ENCODE measurements at regions not wholly inside any gene's neighbourhood (a gene's known extent, or its start where the extent isn't known, plus 50 kb on each side); places are given as distances from the start of the nearest gene placed in this dataset.

DNA sequence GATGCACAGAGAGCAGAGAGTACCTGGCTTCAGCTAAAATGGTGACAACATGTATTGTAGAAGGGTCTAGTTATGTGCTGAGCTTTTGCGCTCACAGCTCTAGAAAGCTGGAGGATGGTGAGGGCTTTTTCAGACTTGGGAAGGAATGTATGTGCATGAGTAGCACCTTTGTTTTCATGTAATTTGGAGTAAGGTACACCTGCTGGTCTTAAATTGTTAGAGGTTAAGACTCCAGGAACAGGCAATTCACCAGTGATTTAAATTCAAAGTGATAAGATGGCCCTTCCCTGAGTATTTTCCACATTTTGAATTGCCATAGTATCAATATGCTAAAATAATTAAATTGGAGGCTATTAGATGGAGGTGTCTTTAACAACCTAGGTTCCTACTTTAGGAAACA lies 436.4 kb upstream of the GOLIM4 start:
- CTCF ChIA-PET: no interaction called here
- H3K36me3 Mint-ChIP-seq (ENCODE audit: low read depth): no peaks in the 10 kb centered on the region
- intact Hi-C loops (cut with micrococcal nuclease): no loop called here

DNA sequence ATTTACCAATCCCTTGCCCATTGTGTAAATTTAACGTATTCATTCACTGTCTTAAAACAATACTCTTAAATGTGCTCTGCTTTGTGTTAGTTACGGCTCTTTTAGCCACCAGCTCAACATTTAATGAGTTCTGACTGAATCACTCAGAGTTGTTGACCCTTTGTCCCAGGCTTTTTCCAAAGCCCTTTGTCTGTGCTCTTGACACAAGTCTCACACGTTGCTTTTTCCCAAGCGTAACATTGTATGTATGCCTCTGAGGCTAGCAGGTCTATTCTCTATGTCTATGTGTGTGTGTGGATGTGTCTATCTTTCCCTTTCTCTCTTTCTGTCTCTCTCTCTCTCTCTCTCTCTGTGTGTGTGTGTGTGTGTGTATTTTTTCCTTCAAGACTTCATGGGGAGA lies 435.4 kb upstream of the GOLIM4 start:
- Mint-ChIP-seq H3K4me3 (no peak overlapping the region), H3K27ac (no peak overlapping the region), H3K4me1 (ENCODE audit: low read depth) (no peaks in the 10 kb centered on the region), H3K27me3 (ENCODE audit: low read depth) (no peaks in the 10 kb centered on the region), H3K9me3 (peaks cover 4% of the 10 kb centered on the region), H3K36me3 (ENCODE audit: low read depth) (no peaks in the 10 kb centered on the region)
- intact Hi-C loops (cut with micrococcal nuclease): no loop called here
- CTCF ChIA-PET: no interaction called here
- DNase-seq: no peak

More for the DNA sequence above, 436.4 kb upstream of the GOLIM4 start:
- no peaks in the 10 kb centered on the region for H3K27me3 Mint-ChIP-seq (ENCODE audit: low read depth)
- no peaks in the 10 kb centered on the region for H3K4me1 Mint-ChIP-seq (ENCODE audit: low read depth)
- H3K4me3 Mint-ChIP-seq: no peak overlapping the region
- no peak overlapping the region for H3K27ac Mint-ChIP-seq
- DNase-seq: no peak
- H3K9me3 Mint-ChIP-seq: peaks cover 4% of the 10 kb centered on the region

DNA sequence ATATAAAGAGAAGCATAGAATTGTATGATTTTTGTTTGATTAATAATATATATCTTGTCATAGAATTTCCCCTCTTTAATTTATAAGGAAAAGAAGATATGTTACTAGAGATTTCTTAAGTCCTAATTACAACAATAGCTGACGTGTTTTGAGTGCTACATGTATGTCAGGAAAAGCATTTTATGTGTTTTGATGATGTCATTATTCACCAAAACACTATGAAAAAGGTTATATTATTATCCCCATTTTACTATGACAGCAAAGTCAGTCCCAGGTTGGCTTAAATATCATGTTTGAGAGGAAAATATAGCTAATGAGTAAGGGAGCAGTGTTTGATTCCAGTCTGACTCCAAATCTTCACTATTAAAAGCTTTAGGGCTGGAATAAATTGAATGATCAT lies 428.4 kb upstream of the GOLIM4 start:
- Mint-ChIP-seq H3K36me3 (ENCODE audit: low read depth) (no peaks in the 10 kb centered on the region), H3K27me3 (ENCODE audit: low read depth) (no peaks in the 10 kb centered on the region), H3K4me3 (no peak overlapping the region), H3K27ac (no peak overlapping the region), H3K9me3 (no peaks in the 10 kb centered on the region), H3K4me1 (ENCODE audit: low read depth) (no peaks in the 10 kb centered on the region)
- no peak for DNase-seq
- intact Hi-C loops (cut with micrococcal nuclease): no loop called here
- CTCF ChIA-PET: interaction anchor here (0.6 kb wide), 1 partner anchor 323 kb away, joined by 3 read pairs; no protein-coding TSS in a partner anchor

DNA sequence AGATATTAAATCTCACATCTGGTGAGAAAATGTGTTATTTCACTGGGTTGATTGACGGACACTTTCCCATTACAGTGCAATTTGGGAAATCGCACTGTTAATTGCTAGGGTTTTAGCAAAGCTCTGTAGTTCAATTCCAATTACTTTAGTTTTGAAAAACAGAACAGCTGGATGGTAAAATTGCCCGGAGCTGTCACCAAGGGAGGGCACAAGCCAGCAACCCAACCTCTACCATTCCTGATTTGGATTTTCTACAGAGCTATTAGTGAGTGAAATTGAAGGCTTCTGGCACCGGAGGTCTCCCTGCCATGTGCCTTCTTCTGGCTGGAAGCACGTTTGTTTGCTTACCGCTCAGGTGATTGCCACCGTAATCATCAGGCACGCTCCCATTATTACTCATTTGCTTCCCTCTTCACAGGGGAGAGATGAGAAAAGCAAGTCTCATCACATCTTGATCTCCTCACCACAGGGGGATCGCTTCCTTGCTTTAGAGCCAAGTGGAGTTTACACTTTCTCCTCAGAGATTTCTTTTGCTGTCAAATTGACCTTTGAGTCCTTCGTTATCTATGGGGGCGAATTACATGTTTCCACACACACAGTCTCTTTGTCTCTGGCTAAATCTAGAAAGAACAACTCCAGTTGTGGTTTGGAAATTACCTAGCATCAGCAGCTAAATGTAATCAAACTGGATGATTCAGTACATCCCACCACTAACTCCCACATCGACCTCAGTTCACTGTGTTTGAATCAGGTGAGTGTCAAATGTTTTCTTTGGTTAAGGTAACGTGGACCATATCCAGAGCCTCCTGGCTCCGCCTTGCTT lies 421.7 kb upstream of the GOLIM4 start:
- intact Hi-C loops (cut with micrococcal nuclease): no loop called here
- no peak for DNase-seq
- Mint-ChIP-seq H3K27me3 (ENCODE audit: low read depth) (no peaks in the 10 kb centered on the region), H3K36me3 (ENCODE audit: low read depth) (no peaks in the 10 kb centered on the region), H3K27ac (no peak overlapping the region), H3K4me1 (ENCODE audit: low read depth) (no peaks in the 10 kb centered on the region), H3K9me3 (no peaks in the 10 kb centered on the region), H3K4me3 (no peak overlapping the region)
- CTCF ChIA-PET: no interaction called here

DNA sequence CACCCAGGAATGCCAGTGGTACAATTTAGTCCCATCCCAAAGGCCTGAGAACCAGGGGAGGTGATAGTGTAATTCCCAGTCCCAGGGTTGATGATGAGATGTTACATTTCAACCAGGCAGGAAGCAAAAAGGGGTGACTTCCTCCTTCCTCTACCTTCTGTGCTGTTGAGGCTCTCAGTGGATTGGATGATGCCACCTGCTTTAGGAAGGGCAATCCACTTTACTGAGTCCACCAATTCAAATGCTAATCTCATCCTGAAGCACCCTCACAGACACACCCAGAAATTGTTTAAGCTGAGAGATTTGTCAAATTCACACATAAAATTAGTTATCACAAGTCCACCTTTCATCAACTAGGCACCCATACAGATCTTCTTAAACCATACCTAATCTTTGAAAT lies 418.5 kb upstream of the GOLIM4 start:
- H3K27ac Mint-ChIP-seq: no peak overlapping the region
- no peaks in the 10 kb centered on the region for H3K9me3 Mint-ChIP-seq
- H3K36me3 Mint-ChIP-seq (ENCODE audit: low read depth): no peaks in the 10 kb centered on the region
- no peak for DNase-seq
- H3K4me1 Mint-ChIP-seq (ENCODE audit: low read depth): no peaks in the 10 kb centered on the region
- intact Hi-C loops (cut with micrococcal nuclease): no loop called here
- no peak overlapping the region for H3K4me3 Mint-ChIP-seq
- CTCF ChIA-PET: no interaction called here
- no peaks in the 10 kb centered on the region for H3K27me3 Mint-ChIP-seq (ENCODE audit: low read depth)

DNA sequence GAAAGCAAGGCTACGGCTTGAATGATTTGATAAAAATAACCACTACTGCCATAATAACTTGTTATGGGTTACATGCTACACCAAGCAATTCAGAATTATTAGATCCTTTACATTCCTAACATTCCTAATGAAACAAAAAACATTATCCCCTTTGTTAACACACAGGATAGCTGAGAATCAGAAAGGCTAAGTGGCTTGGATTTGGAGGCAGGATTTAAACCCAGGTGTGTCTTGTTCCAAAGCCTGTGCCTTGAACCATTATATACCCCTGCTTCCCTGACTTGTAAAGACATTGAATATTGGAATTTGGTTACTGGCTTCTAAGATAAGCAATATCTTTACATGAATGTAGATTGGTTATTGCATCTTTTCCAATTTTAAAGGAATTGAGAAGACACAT lies 417.1 kb upstream of the GOLIM4 start:
- Mint-ChIP-seq H3K4me1 (ENCODE audit: low read depth) (no peaks in the 10 kb centered on the region), H3K27ac (no peak overlapping the region), H3K36me3 (ENCODE audit: low read depth) (no peaks in the 10 kb centered on the region), H3K27me3 (ENCODE audit: low read depth) (no peaks in the 10 kb centered on the region), H3K4me3 (no peak overlapping the region), H3K9me3 (no peaks in the 10 kb centered on the region)
- CTCF ChIA-PET: no interaction called here
- no peak for DNase-seq
- intact Hi-C loops (cut with micrococcal nuclease): no loop called here

DNA sequence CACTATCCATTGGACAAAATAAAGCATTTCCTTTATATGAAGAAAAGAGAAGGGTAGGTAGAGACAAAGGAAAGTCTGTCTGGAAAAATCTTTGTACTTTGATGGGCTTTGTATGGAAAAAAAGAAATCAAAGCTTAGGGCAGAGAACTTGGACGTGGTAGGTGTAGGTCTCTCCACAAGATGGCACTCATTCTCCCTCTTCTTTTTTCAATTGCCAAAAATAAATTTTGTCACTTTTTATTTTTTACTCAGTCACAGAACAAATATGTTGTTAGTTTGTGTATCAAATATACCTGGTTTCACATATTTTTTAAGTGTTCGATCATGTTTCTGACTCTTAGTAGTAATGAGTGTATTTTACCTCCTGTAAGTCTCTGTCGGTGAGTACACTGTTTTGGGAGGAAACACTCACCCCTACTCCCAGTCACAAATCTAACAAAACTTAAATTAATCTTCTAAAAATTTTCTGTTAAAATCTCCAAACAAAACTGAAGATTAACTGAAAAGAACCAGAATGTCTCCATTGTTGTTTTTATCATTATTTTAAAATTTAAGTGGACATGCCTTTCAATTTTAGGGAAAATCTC lies 415.8 kb upstream of the GOLIM4 start:
- CTCF ChIA-PET: no interaction called here
- H3K36me3 Mint-ChIP-seq (ENCODE audit: low read depth): no peaks in the 10 kb centered on the region
- H3K4me1 Mint-ChIP-seq (ENCODE audit: low read depth): no peaks in the 10 kb centered on the region
- no peaks in the 10 kb centered on the region for H3K9me3 Mint-ChIP-seq
- H3K27me3 Mint-ChIP-seq (ENCODE audit: low read depth): no peaks in the 10 kb centered on the region
- H3K4me3 Mint-ChIP-seq: no peak overlapping the region
- intact Hi-C loops (cut with micrococcal nuclease): loop anchor here (1.0 kb wide), 1 partner anchor 336 kb away; no protein-coding TSS in a partner anchor
- DNase-seq: no peak
- no peak overlapping the region for H3K27ac Mint-ChIP-seq

DNA sequence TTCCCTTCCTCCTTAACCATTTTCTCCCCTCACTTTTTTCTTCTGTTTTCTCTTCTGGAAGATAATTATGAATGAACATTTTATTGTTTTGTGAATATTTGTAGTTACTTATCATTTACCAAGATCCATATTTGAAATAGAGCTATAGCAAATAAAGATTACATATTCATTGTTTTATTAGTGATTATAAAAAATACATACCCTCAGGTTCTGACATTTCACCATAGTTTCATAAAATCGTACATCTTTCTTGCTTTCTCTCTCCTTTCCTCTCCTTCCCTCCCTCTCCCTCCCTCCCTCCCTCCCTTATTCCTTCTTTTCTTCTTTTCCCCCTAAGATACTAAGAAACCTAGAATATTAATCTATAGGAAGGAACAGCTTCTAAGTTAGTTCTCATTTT lies 410.9 kb upstream of the GOLIM4 start:
- Mint-ChIP-seq H3K4me3 (no peak overlapping the region), H3K27me3 (ENCODE audit: low read depth) (no peaks in the 10 kb centered on the region), H3K27ac (no peak overlapping the region), H3K9me3 (no peaks in the 10 kb centered on the region), H3K36me3 (ENCODE audit: low read depth) (no peaks in the 10 kb centered on the region), H3K4me1 (ENCODE audit: low read depth) (no peaks in the 10 kb centered on the region)
- CTCF ChIA-PET: no interaction called here
- intact Hi-C loops (cut with micrococcal nuclease): no loop called here
- DNase-seq: no peak

DNA sequence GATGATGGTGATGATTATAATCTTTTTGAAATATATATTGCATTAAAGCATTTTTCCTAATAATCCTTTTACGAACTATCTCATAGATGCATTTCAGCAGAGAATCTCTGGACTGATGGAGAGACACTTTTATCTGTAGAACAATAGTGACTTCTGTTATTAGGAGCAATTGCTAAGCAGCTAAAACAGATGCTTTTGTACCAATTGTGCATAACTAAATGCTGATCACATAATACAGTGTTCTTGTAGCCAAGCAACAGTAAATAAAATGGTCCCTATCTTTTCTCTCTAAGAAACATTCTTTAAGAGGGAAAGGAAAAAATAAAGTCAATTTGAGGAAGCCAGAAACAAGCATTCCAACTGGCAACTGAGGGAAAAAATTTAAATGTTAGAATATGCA lies 405.8 kb upstream of the GOLIM4 start:
- Mint-ChIP-seq H3K36me3 (ENCODE audit: low read depth) (no peaks in the 10 kb centered on the region), H3K27me3 (ENCODE audit: low read depth) (no peaks in the 10 kb centered on the region), H3K9me3 (no peaks in the 10 kb centered on the region), H3K4me3 (no peak overlapping the region), H3K27ac (no peak overlapping the region), H3K4me1 (ENCODE audit: low read depth) (no peaks in the 10 kb centered on the region)
- no peak for DNase-seq
- CTCF ChIA-PET: no interaction called here
- intact Hi-C loops (cut with micrococcal nuclease): no loop called here

DNA sequence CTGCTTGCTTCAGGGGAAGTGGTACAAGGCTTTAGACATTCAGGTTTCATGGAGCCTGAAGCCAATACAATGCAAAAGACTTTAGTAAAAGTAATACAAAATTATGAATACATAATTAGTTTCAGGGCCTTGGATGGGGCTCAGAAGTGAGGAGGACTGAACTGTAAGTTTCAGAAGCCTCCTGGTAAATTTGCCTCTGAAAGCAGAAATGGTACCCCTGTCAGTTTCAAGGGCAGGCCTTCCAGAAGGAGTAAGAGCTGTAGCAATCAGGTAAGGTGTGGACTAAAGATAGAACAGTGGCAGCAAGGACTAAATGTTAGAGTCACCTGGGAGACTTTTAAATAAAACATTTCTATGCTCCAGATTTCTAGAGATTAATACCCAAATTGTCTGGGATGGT lies 402.5 kb upstream of the GOLIM4 start:
- intact Hi-C loops (cut with micrococcal nuclease): no loop called here
- no peaks in the 10 kb centered on the region for H3K9me3 Mint-ChIP-seq
- H3K4me3 Mint-ChIP-seq: no peak overlapping the region
- H3K4me1 Mint-ChIP-seq (ENCODE audit: low read depth): no peaks in the 10 kb centered on the region
- H3K27me3 Mint-ChIP-seq (ENCODE audit: low read depth): no peaks in the 10 kb centered on the region
- CTCF ChIA-PET: no interaction called here
- DNase-seq: no peak
- no peak overlapping the region for H3K27ac Mint-ChIP-seq
- H3K36me3 Mint-ChIP-seq (ENCODE audit: low read depth): no peaks in the 10 kb centered on the region

DNA sequence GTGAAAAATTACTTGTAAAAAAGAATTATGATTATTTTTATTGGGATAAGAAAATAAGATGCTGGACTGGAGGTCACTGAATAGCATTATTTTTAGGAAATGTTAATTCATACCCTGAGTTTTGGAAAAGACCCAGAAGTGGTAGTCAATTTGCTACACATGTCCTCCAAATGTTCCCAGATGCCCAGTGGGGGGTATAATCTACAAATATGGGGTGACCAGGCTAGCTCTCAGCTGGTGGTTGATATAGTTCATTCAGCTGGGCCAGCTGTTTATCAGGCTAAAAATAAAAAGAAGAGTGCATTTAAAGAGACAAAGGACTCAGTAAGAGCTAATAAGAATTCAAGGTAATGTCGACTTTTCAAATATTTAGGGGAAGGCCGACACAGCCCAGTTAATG lies 402.0 kb upstream of the GOLIM4 start:
- no peak for DNase-seq
- Mint-ChIP-seq H3K27ac (no peak overlapping the region), H3K27me3 (ENCODE audit: low read depth) (no peaks in the 10 kb centered on the region), H3K36me3 (ENCODE audit: low read depth) (no peaks in the 10 kb centered on the region), H3K9me3 (no peaks in the 10 kb centered on the region), H3K4me1 (ENCODE audit: low read depth) (no peaks in the 10 kb centered on the region), H3K4me3 (no peak overlapping the region)
- intact Hi-C loops (cut with micrococcal nuclease): no loop called here
- CTCF ChIA-PET: no interaction called here

DNA sequence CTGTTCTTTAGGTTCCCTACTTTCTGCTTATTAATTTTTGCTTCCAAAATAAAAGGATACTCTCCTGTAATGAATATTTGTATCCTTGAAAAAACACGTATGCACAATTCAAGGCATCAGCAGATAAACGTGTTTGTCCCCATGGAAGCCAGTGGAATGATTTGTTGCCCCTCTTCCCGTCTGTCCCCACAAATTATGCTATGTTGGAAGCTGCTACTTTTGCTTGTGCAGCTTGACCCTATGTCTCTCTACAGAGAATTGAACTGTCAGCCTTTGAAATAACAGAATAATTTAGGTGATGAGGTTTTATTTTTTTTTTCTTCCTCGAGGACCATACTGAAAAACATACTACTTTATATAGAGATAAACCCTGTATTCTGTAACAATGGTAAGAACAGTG lies 401.5 kb upstream of the GOLIM4 start:
- H3K4me1 Mint-ChIP-seq (ENCODE audit: low read depth): no peaks in the 10 kb centered on the region
- intact Hi-C loops (cut with micrococcal nuclease): no loop called here
- H3K27me3 Mint-ChIP-seq (ENCODE audit: low read depth): no peaks in the 10 kb centered on the region
- CTCF ChIA-PET: no interaction called here
- H3K27ac Mint-ChIP-seq: no peak overlapping the region
- H3K9me3 Mint-ChIP-seq: no peaks in the 10 kb centered on the region
- no peaks in the 10 kb centered on the region for H3K36me3 Mint-ChIP-seq (ENCODE audit: low read depth)
- no peak overlapping the region for H3K4me3 Mint-ChIP-seq
- DNase-seq: no peak

DNA sequence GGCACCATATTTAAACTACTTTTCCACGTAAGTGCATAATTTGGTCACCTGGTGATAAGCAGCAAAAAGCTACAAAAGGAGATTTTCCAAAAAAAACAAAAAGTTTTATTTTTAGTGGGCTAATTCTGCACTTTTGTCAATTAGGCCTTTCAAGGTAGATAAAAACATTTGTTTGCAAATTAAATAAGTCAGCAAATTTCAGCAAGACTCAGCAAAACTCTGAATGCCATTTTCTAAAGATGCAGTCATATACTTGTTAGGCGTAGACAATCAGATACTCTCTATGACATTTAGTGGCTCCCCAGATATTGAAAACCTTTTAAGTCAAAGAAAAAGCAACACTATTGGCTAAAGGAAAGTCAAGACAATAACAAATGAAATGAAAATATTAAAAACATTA lies 400.2 kb upstream of the GOLIM4 start:
- H3K4me1 Mint-ChIP-seq (ENCODE audit: low read depth): no peaks in the 10 kb centered on the region
- no peak for DNase-seq
- H3K36me3 Mint-ChIP-seq (ENCODE audit: low read depth): no peaks in the 10 kb centered on the region
- no peak overlapping the region for H3K4me3 Mint-ChIP-seq
- H3K9me3 Mint-ChIP-seq: no peaks in the 10 kb centered on the region
- CTCF ChIA-PET: no interaction called here
- H3K27ac Mint-ChIP-seq: no peak overlapping the region
- intact Hi-C loops (cut with micrococcal nuclease): no loop called here
- no peaks in the 10 kb centered on the region for H3K27me3 Mint-ChIP-seq (ENCODE audit: low read depth)

Data from activated naive CD4-positive, alpha-beta T cell treated with anti-CD3 and anti-CD28 coated beads for 36 hours (primary cell).